Body of pancreas (tissue), 4 donors: ENCODE measurements at regions not wholly inside any gene's neighbourhood (a gene's known extent, or its start where the extent isn't known, plus 50 kb on each side); places are given as distances from the start of the nearest gene placed in this dataset.

Source experiments
- POLR2A ChIP-seq, 3 donors: fragments of 450-650 bp; IDR thresholded peaks; one replicate each; pipeline ENCODE4 v1.6.1; 2016; ENCODE audit warnings: antibody characterized with exemption in 3 of 3, mild to moderate bottlenecking in 2 of 3
- TF ChIP-seq, protein P1 (sequence below), 7 experiments: fragments of 450-650 bp in 4 of 7; fragments of 200-600 bp in 3 of 7; sonication (generic) in 3 of 7; IDR thresholded peaks; one replicate each; pipeline ENCODE4 v1.5.1; 2016 to 2019; ENCODE audit warnings: antibody characterized with exemption in 7 of 7

DNA sequence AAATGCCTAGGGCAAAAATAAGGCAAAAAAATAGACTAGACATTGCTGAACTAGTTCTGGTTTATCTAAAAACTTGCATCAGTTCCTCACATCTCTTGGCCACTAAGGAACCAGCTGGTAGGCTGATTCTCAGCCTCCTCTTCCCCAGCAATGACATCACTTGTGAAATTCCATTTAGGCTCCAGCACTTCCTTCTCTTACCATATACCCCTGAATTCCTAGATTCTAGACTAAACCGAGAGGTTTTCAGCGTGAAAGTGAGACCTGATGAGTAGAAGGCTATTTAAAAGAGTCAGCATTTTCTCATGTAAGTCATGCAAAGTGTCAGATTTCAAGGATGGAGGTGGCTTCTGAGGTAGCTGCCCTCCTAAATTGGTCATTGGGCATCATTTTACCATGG, 247.1 kb upstream of the CDIN1 start:
- TF ChIP-seq, protein P1, sequence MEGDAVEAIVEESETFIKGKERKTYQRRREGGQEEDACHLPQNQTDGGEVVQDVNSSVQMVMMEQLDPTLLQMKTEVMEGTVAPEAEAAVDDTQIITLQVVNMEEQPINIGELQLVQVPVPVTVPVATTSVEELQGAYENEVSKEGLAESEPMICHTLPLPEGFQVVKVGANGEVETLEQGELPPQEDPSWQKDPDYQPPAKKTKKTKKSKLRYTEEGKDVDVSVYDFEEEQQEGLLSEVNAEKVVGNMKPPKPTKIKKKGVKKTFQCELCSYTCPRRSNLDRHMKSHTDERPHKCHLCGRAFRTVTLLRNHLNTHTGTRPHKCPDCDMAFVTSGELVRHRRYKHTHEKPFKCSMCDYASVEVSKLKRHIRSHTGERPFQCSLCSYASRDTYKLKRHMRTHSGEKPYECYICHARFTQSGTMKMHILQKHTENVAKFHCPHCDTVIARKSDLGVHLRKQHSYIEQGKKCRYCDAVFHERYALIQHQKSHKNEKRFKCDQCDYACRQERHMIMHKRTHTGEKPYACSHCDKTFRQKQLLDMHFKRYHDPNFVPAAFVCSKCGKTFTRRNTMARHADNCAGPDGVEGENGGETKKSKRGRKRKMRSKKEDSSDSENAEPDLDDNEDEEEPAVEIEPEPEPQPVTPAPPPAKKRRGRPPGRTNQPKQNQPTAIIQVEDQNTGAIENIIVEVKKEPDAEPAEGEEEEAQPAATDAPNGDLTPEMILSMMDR (IDR thresholded peaks at IDR 0.05): no peak
- no peak for TF ChIP-seq POLR2A (IDR thresholded peaks at IDR 0.05)
